ENCODE measurements at regions not wholly inside any gene's neighbourhood (a gene's known extent, or its start where the extent isn't known, plus 50 kb on each side); places are given as distances from the start of the nearest gene placed in this dataset.
"Not testable (repeated sequence)": the region's sequence is repeated elsewhere in the genome, so short reads cannot be mapped to it uniquely, and the experiment has no call there.

DNA sequence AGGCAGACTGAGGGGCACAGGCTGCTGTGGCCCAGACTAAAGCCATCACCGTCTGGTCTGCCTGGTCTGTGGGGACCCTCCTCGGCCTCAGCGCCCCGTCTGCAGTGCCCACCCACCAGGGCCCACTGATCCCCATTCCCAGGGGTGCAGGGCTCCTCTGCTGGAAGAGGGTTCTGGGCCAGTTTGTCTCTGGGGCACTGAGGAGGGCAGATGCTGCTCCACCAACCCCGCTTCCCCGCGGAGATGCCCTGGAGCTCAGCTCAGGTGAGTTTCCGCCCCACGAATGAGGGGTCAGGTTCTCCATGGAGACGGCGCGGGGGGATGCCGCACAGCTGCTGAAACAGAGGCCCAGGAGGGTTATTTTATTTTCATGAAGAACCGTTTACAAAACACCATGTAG, 263.3 kb upstream of the SFSWAP start:
- H3K9ac ChIP-seq (ENCODE audit: low read length); H2AK5ac ChIP-seq (ENCODE audit: low read length); H4K8ac ChIP-seq (ENCODE audit: low read depth, low read length); H3K4me2 ChIP-seq (ENCODE audit: low read length); H2BK15ac ChIP-seq (replicated peaks; ENCODE audit: low read depth); DNase-seq; H4K5ac ChIP-seq (ENCODE audit: low read length); H3K4me3 ChIP-seq (ENCODE audit: low read length); H3K79me1 ChIP-seq (ENCODE audit: low read length); H3K18ac ChIP-seq (ENCODE audit: low read length); H3K27ac ChIP-seq (ENCODE audit: low read depth, low read length); H3K27me3 ChIP-seq (ENCODE audit: insufficient read depth, low read length, poor library complexity); H2BK120ac ChIP-seq (ENCODE audit: low read depth, low read length); H2BK5ac ChIP-seq (ENCODE audit: low read length); H3K36me3 ChIP-seq (ENCODE audit: control insufficient read depth, insufficient read depth, low read length); H3K56ac ChIP-seq (ENCODE audit: low read length); H3K4ac ChIP-seq (ENCODE audit: low read depth, low read length); H3K23ac ChIP-seq (ENCODE audit: low read length); H3K79me2 ChIP-seq (ENCODE audit: control insufficient read depth, insufficient read depth, low read length); H3K4me1 ChIP-seq (ENCODE audit: control insufficient read depth, low read depth, low read length): not testable (repeated sequence)
- no CpG with 5 or more reads among the region's 14 CpGs for WGBS (ENCODE audit: extremely low coverage, insufficient coverage, low lambda C conversion rate)

GRCh38 chr12:131448254-131448795, 262.6 kb upstream of the SFSWAP start:
- no peak overlapping the region for H3K4me3 ChIP-seq (ENCODE audit: low read length)
- H3K18ac ChIP-seq (ENCODE audit: low read length) = no peak overlapping the region
- no CpG with 5 or more reads among the region's 13 CpGs for WGBS (ENCODE audit: extremely low coverage, insufficient coverage, low lambda C conversion rate)
- H3K4me2 ChIP-seq (ENCODE audit: low read length) = no peak overlapping the region
- no peaks in the 10 kb centered on the region for H3K27me3 ChIP-seq (ENCODE audit: insufficient read depth, low read length, poor library complexity)
- H3K56ac ChIP-seq (ENCODE audit: low read length) = no peak overlapping the region
- H3K79me2 ChIP-seq (ENCODE audit: control insufficient read depth, insufficient read depth, low read length) = no peaks in the 10 kb centered on the region
- H3K36me3 ChIP-seq (ENCODE audit: control insufficient read depth, insufficient read depth, low read length) = no peaks in the 10 kb centered on the region
- H2AK5ac ChIP-seq (ENCODE audit: low read length) = no peak overlapping the region
- H4K5ac ChIP-seq (ENCODE audit: low read length) = no peak overlapping the region
- no peak for DNase-seq
- H3K79me1 ChIP-seq (ENCODE audit: low read length) = no peaks in the 10 kb centered on the region
- no peak overlapping the region for H4K8ac ChIP-seq (ENCODE audit: low read depth, low read length)
- no peak overlapping the region for H2BK15ac ChIP-seq (replicated peaks; ENCODE audit: low read depth)
- no peak overlapping the region for H2BK120ac ChIP-seq (ENCODE audit: low read depth, low read length)
- H2BK5ac ChIP-seq (ENCODE audit: low read length) = no peak overlapping the region
- H3K27ac ChIP-seq (ENCODE audit: low read depth, low read length) = no peak overlapping the region
- H3K9ac ChIP-seq (ENCODE audit: low read length) = no peak overlapping the region
- no peak overlapping the region for H3K4ac ChIP-seq (ENCODE audit: low read depth, low read length)
- H3K23ac ChIP-seq (ENCODE audit: low read length) = no peak overlapping the region
- H3K4me1 ChIP-seq (ENCODE audit: control insufficient read depth, low read depth, low read length) = no peaks in the 10 kb centered on the region

- no peak overlapping the region for H4K5ac ChIP-seq (ENCODE audit: low read length)
- no peak overlapping the region for H2AK5ac ChIP-seq (ENCODE audit: low read length)
- H3K4me2 ChIP-seq (ENCODE audit: low read length) = no peak overlapping the region
- no peak overlapping the region for H3K18ac ChIP-seq (ENCODE audit: low read length)
- no CpG with 5 or more reads among the region's 6 CpGs for WGBS (ENCODE audit: extremely low coverage, insufficient coverage, low lambda C conversion rate)
- no peaks in the 10 kb centered on the region for H3K36me3 ChIP-seq (ENCODE audit: control insufficient read depth, insufficient read depth, low read length)
- no peak overlapping the region for H2BK15ac ChIP-seq (replicated peaks; ENCODE audit: low read depth)
- no peaks in the 10 kb centered on the region for H3K27me3 ChIP-seq (ENCODE audit: insufficient read depth, low read length, poor library complexity)
- H3K79me2 ChIP-seq (ENCODE audit: control insufficient read depth, insufficient read depth, low read length) = no peaks in the 10 kb centered on the region
- no peak for DNase-seq
- H2BK120ac ChIP-seq (ENCODE audit: low read depth, low read length) = no peak overlapping the region
- H3K4ac ChIP-seq (ENCODE audit: low read depth, low read length) = no peak overlapping the region
- H2BK5ac ChIP-seq (ENCODE audit: low read length) = no peak overlapping the region
- H3K56ac ChIP-seq (ENCODE audit: low read length) = no peak overlapping the region
- H4K8ac ChIP-seq (ENCODE audit: low read depth, low read length) = no peak overlapping the region
- H3K4me1 ChIP-seq (ENCODE audit: control insufficient read depth, low read depth, low read length) = no peaks in the 10 kb centered on the region
- no peak overlapping the region for H3K23ac ChIP-seq (ENCODE audit: low read length)
- H3K79me1 ChIP-seq (ENCODE audit: low read length) = no peaks in the 10 kb centered on the region
- no peak overlapping the region for H3K9ac ChIP-seq (ENCODE audit: low read length)
- no peak overlapping the region for H3K27ac ChIP-seq (ENCODE audit: low read depth, low read length)
- no peak overlapping the region for H3K4me3 ChIP-seq (ENCODE audit: low read length)
Observed at GRCh38 chr12:131449027-131449426, 261.9 kb upstream of the SFSWAP start.

GRCh38 chr12:131452444-131452860, 258.4 kb upstream of the SFSWAP start:
- WGBS (ENCODE audit: extremely low coverage, insufficient coverage, low lambda C conversion rate) = no CpG with 5 or more reads among the region's 10 CpGs
- H3K79me1 ChIP-seq (ENCODE audit: low read length) = no peaks in the 10 kb centered on the region
- no peak overlapping the region for H3K4me3 ChIP-seq (ENCODE audit: low read length)
- H4K8ac ChIP-seq (ENCODE audit: low read depth, low read length) = no peak overlapping the region
- no peak overlapping the region for H4K5ac ChIP-seq (ENCODE audit: low read length)
- no peaks in the 10 kb centered on the region for H3K27me3 ChIP-seq (ENCODE audit: insufficient read depth, low read length, poor library complexity)
- no peaks in the 10 kb centered on the region for H3K79me2 ChIP-seq (ENCODE audit: control insufficient read depth, insufficient read depth, low read length)
- no peak overlapping the region for H3K18ac ChIP-seq (ENCODE audit: low read length)
- H2BK5ac ChIP-seq (ENCODE audit: low read length) = no peak overlapping the region
- peak; percentile 50 for DNase-seq
- H2BK120ac ChIP-seq (ENCODE audit: low read depth, low read length) = no peak overlapping the region
- H3K4ac ChIP-seq (ENCODE audit: low read depth, low read length) = no peak overlapping the region
- no peak overlapping the region for H3K56ac ChIP-seq (ENCODE audit: low read length)
- H3K4me2 ChIP-seq (ENCODE audit: low read length) = peak overlapping the region; percentile 31
- H3K23ac ChIP-seq (ENCODE audit: low read length) = no peak overlapping the region
- no peak overlapping the region for H3K9ac ChIP-seq (ENCODE audit: low read length)
- H2BK15ac ChIP-seq (replicated peaks; ENCODE audit: low read depth) = no peak overlapping the region
- H2AK5ac ChIP-seq (ENCODE audit: low read length) = no peak overlapping the region
- no peak overlapping the region for H3K27ac ChIP-seq (ENCODE audit: low read depth, low read length)
- no peaks in the 10 kb centered on the region for H3K4me1 ChIP-seq (ENCODE audit: control insufficient read depth, low read depth, low read length)
- H3K36me3 ChIP-seq (ENCODE audit: control insufficient read depth, insufficient read depth, low read length) = no peaks in the 10 kb centered on the region

GRCh38 chr12:131454418-131455217, 256.3 kb upstream of the SFSWAP start:
- Histone ChIP-seq H3K9ac (ENCODE audit: low read length) (no peak overlapping the region), H2BK15ac (replicated peaks; ENCODE audit: low read depth) (no peak overlapping the region), H3K18ac (ENCODE audit: low read length) (no peak overlapping the region), H3K4me3 (ENCODE audit: low read length) (no peak overlapping the region), H4K5ac (ENCODE audit: low read length) (no peak overlapping the region), H3K79me1 (ENCODE audit: low read length) (no peaks in the 10 kb centered on the region), H3K4me1 (ENCODE audit: control insufficient read depth, low read depth, low read length) (no peaks in the 10 kb centered on the region), H3K27ac (ENCODE audit: low read depth, low read length) (no peak overlapping the region), H2AK5ac (ENCODE audit: low read length) (no peak overlapping the region), H2BK5ac (ENCODE audit: low read length) (no peak overlapping the region), H3K4me2 (ENCODE audit: low read length) (no peak overlapping the region), H2BK120ac (ENCODE audit: low read depth, low read length) (no peak overlapping the region), H3K36me3 (ENCODE audit: control insufficient read depth, insufficient read depth, low read length) (no peaks in the 10 kb centered on the region), H3K23ac (ENCODE audit: low read length) (no peak overlapping the region), H3K27me3 (ENCODE audit: insufficient read depth, low read length, poor library complexity) (no peaks in the 10 kb centered on the region), H3K79me2 (ENCODE audit: control insufficient read depth, insufficient read depth, low read length) (no peaks in the 10 kb centered on the region), H3K4ac (ENCODE audit: low read depth, low read length) (no peak overlapping the region), H4K8ac (ENCODE audit: low read depth, low read length) (no peak overlapping the region), H3K56ac (ENCODE audit: low read length) (no peak overlapping the region)
- no CpG with 5 or more reads among the region's 12 CpGs for WGBS (ENCODE audit: extremely low coverage, insufficient coverage, low lambda C conversion rate)
- DNase-seq = peak; percentile 91

DNA sequence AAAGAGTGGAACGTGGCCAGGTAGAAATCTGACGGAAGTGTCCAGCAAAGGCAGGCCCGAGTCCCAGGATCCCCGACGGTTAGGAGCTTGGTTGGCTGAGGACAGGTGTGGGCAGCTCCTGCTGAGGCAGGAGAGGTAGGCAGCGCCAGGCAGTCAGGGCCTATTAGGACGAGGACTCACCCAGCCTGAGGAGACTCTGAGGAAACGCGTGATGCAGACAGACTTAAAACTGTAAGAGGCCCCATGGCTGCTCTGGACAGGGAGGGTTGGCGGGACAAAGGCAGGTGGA, 255.7 kb upstream of the SFSWAP start:
- Histone ChIP-seq H3K27me3 (ENCODE audit: insufficient read depth, low read length, poor library complexity) (no peaks in the 10 kb centered on the region), H3K9ac (ENCODE audit: low read length) (no peak overlapping the region), H3K79me2 (ENCODE audit: control insufficient read depth, insufficient read depth, low read length) (no peaks in the 10 kb centered on the region), H3K23ac (ENCODE audit: low read length) (no peak overlapping the region), H4K5ac (ENCODE audit: low read length) (no peak overlapping the region), H3K4ac (ENCODE audit: low read depth, low read length) (no peak overlapping the region), H3K4me2 (ENCODE audit: low read length) (no peak overlapping the region), H3K27ac (ENCODE audit: low read depth, low read length) (no peak overlapping the region), H2AK5ac (ENCODE audit: low read length) (no peak overlapping the region), H4K8ac (ENCODE audit: low read depth, low read length) (no peak overlapping the region), H3K79me1 (ENCODE audit: low read length) (no peaks in the 10 kb centered on the region), H3K4me1 (ENCODE audit: control insufficient read depth, low read depth, low read length) (no peaks in the 10 kb centered on the region), H2BK15ac (replicated peaks; ENCODE audit: low read depth) (no peak overlapping the region), H2BK120ac (ENCODE audit: low read depth, low read length) (no peak overlapping the region), H2BK5ac (ENCODE audit: low read length) (no peak overlapping the region), H3K36me3 (ENCODE audit: control insufficient read depth, insufficient read depth, low read length) (no peaks in the 10 kb centered on the region), H3K56ac (ENCODE audit: low read length) (no peak overlapping the region), H3K18ac (ENCODE audit: low read length) (no peak overlapping the region), H3K4me3 (ENCODE audit: low read length) (no peak overlapping the region)
- DNase-seq = no peak
- WGBS (ENCODE audit: extremely low coverage, insufficient coverage, low lambda C conversion rate) = no CpG with 5 or more reads among the region's 10 CpGs

Data from mesendoderm (in vitro differentiated cells).